Thoracic aorta (tissue), 2 donors: ENCODE measurements at regions not wholly inside any gene's neighbourhood (a gene's known extent, or its start where the extent isn't known, plus 50 kb on each side); places are given as distances from the start of the nearest gene placed in this dataset.
A peak's percentile ranks its signal among the peaks of the same experiment; 100 is the strongest.

ENCODE experiments used
- ATAC-seq: fragments of 150-250 bp; one replicate; pipeline ENCODE4 v1.8.0; 2017; ENCODE audit warnings: low read depth; ENCODE audit not compliant: insufficient number of reproducible peaks, low FRiP score
- DNase-seq: peaks from one replicate; pipeline ENCODE4 v3.0.0-alpha.2; 2020; ENCODE audit warnings: low spot score
- H3K27ac ChIP-seq, 2 donors: fragments of 200-600 bp; sonication (generic); 1 replicate in 1 of 2; 2 replicates in 1 of 2; pipeline ENCODE4 v1.5.1; 2016; ENCODE audit warnings: mild to moderate bottlenecking in 2 of 2, moderate library complexity in 2 of 2
- H3K27me3 ChIP-seq: fragments of 200-600 bp; sonication (generic); replicated peaks from 2 replicates; pipeline ENCODE4 v1.6.0; 2016; ENCODE audit warnings: mild to moderate bottlenecking; ENCODE audit not compliant: insufficient read depth
- H3K36me3 ChIP-seq: fragments of 200-600 bp; sonication (generic); one replicate; pipeline ENCODE4 v1.5.1; 2016
- H3K4me1 ChIP-seq, 2 donors: fragments of 200-600 bp; sonication (generic); 1 replicate in 1 of 2; 2 replicates in 1 of 2; pipeline versions ENCODE4 v1.5.1 to v1.6.0; 2016; ENCODE audit warnings: low read depth in 2 of 2, mild to moderate bottlenecking in 1 of 2; ENCODE audit not compliant: control insufficient read depth in 1 of 2
- H3K4me3 ChIP-seq: fragments of 200-600 bp; sonication (generic); 2 replicates; pipeline ENCODE4 v1.5.1; 2016; ENCODE audit warnings: mild to moderate bottlenecking
- H3K9me3 ChIP-seq: fragments of 200-600 bp; sonication (generic); 2 replicates; pipeline ENCODE4 v1.5.1; 2016
- CTCF ChIP-seq: fragments of 200-600 bp; sonication (generic); IDR thresholded peaks from one replicate; pipeline ENCODE4 v1.5.1; 2019; ENCODE audit warnings: antibody characterized with exemption

GRCh38 chr7:16205466-16205865 is 215.9 kb downstream of the CRPPA start:
- H3K4me1 ChIP-seq: no peaks in the 10 kb centered on the region
- DNase-seq: no peak
- H3K9me3 ChIP-seq: no peaks in the 10 kb centered on the region
- TF ChIP-seq CTCF: no peak
- ATAC-seq: no peak
- no peak overlapping the region for H3K27ac ChIP-seq
- H3K4me3 ChIP-seq: no peak overlapping the region
- no peaks in the 10 kb centered on the region for H3K27me3 ChIP-seq
- no peaks in the 10 kb centered on the region for H3K36me3 ChIP-seq

- no peaks in the 10 kb centered on the region for H3K9me3 ChIP-seq
- H3K4me3 ChIP-seq: no peak overlapping the region
- no peak for TF ChIP-seq CTCF
- no peaks in the 10 kb centered on the region for H3K4me1 ChIP-seq
- DNase-seq: no peak
- no peaks in the 10 kb centered on the region for H3K36me3 ChIP-seq
- H3K27me3 ChIP-seq: no peaks in the 10 kb centered on the region
- no peak overlapping the region for H3K27ac ChIP-seq
- ATAC-seq: peak; percentile 34
These were observed 216.4 kb downstream of the CRPPA start for GRCh38 chr7:16204953-16205352.

- DNase-seq (no peak), ATAC-seq (no peak)
- no peak for TF ChIP-seq CTCF
These were observed 218.3 kb downstream of the CRPPA start for GRCh38 chr7:16203065-16203464.

GRCh38 chr7:16202303-16202702 is 219.0 kb downstream of the CRPPA start:
- no peak for TF ChIP-seq CTCF

More at GRCh38 chr7:16203065-16203464, 218.3 kb downstream of the CRPPA start:
- Histone ChIP-seq H3K27ac (no peak overlapping the region), H3K4me3 (no peak overlapping the region), H3K4me1 (no peaks in the 10 kb centered on the region), H3K9me3 (no peaks in the 10 kb centered on the region), H3K36me3 (no peaks in the 10 kb centered on the region), H3K27me3 (no peaks in the 10 kb centered on the region)

GRCh38 chr7:16200591-16200990 is 220.7 kb downstream of the CRPPA start:
- no peak for TF ChIP-seq CTCF
- Histone ChIP-seq H3K36me3 (no peaks in the 10 kb centered on the region), H3K9me3 (no peaks in the 10 kb centered on the region), H3K27me3 (no peaks in the 10 kb centered on the region), H3K4me3 (no peak overlapping the region), H3K4me1 (no peaks in the 10 kb centered on the region), H3K27ac (no peak overlapping the region)
- DNase-seq (no peak), ATAC-seq (no peak)

More at GRCh38 chr7:16202303-16202702, 219.0 kb downstream of the CRPPA start:
- no peaks in the 10 kb centered on the region for H3K9me3 ChIP-seq
- H3K36me3 ChIP-seq: no peaks in the 10 kb centered on the region
- no peak overlapping the region for H3K4me3 ChIP-seq
- DNase-seq (no peak), ATAC-seq (no peak)
- no peak overlapping the region for H3K27ac ChIP-seq
- no peaks in the 10 kb centered on the region for H3K4me1 ChIP-seq
- no peaks in the 10 kb centered on the region for H3K27me3 ChIP-seq
